GM23338 (cell line): ENCODE measurements at regions not wholly inside any gene's neighbourhood (a gene's known extent, or its start where the extent isn't known, plus 50 kb on each side); places are given as distances from the start of the nearest gene placed in this dataset.

Source experiments
- ATAC-seq: fragments of 200-7000 bp; cut with Tn5 transposase; 3 replicates; pipeline ENCODE4 v1.9.1; 2020
- DNase-seq: peaks from one replicate; pipeline ENCODE4 v3.0.0-alpha.2; 2015; ENCODE audit warnings: low spot score
- H2AFZ ChIP-seq: fragments of 200-600 bp; sonication (generic); 2 replicates; pipeline ENCODE4 v1.8.0; 2016; ENCODE audit warnings: antibody characterized with exemption, mild to moderate bottlenecking, moderate library complexity
- H3F3A ChIP-seq: fragments of 200-600 bp; sonication (generic); replicated peaks from 2 replicates; pipeline ENCODE4 v1.8.0; 2017; ENCODE audit warnings: antibody characterized with exemption, mixed run types, low read depth
- H3K27ac ChIP-seq: fragments of 200-600 bp; sonication (generic); 2 replicates; pipeline ENCODE4 v1.6.1; 2016; ENCODE audit warnings: low read depth
- H3K27me3 ChIP-seq: fragments of 200-600 bp; sonication (generic); 2 replicates; pipeline ENCODE4 v1.8.0; 2016; ENCODE audit warnings: mild to moderate bottlenecking, mixed run types, moderate library complexity; ENCODE audit not compliant: insufficient read depth
- H3K36me3 ChIP-seq: fragments of 200-600 bp; sonication (generic); 2 replicates; pipeline ENCODE4 v1.8.0; 2016; ENCODE audit warnings: mild to moderate bottlenecking; ENCODE audit not compliant: insufficient read depth
- H3K4me1 ChIP-seq: fragments of 200-600 bp; sonication (generic); 2 replicates; pipeline ENCODE4 v1.8.0; 2016; ENCODE audit warnings: mild to moderate bottlenecking, moderate library complexity; ENCODE audit not compliant: insufficient read depth
- H3K4me2 ChIP-seq: fragments of 200-600 bp; sonication (generic); 2 replicates; pipeline ENCODE4 v1.7.1; 2017; ENCODE audit warnings: mixed run types
- H3K4me3 ChIP-seq: fragments of 200-600 bp; sonication (generic); 2 replicates; pipeline ENCODE4 v1.6.1; 2016; ENCODE audit warnings: mixed run types
- H3K79me2 ChIP-seq: fragments of 200-600 bp; sonication (generic); replicated peaks from 2 replicates; pipeline ENCODE4 v1.8.0; 2017; ENCODE audit warnings: mild to moderate bottlenecking; ENCODE audit not compliant: insufficient read depth
- H3K9me2 ChIP-seq: fragments of 200-600 bp; sonication (generic); 2 replicates; pipeline ENCODE4 v1.8.0; 2017; ENCODE audit not compliant: insufficient read depth
- H4K20me1 ChIP-seq: fragments of 200-600 bp; sonication (generic); replicated peaks from 2 replicates; pipeline ENCODE4 v1.8.0; 2017; ENCODE audit warnings: mild to moderate bottlenecking; ENCODE audit not compliant: insufficient read depth
- H3K27ac Mint-ChIP-seq: 2 replicates; pipeline ENCODE4 v1.8.0; 2020; ENCODE audit warnings: inconsistent platforms, mild to moderate bottlenecking, moderate library complexity, mixed read lengths
- H3K27me3 Mint-ChIP-seq: 3 replicates; pipeline ENCODE4 v1.8.0; 2022; ENCODE audit warnings: low read depth, mild to moderate bottlenecking, moderate library complexity, mixed read lengths, inconsistent platforms; ENCODE audit not compliant: insufficient read depth, poor library complexity
- H3K36me3 Mint-ChIP-seq: 3 replicates; pipeline ENCODE4 v1.8.0; 2021; ENCODE audit warnings: low read depth, mild to moderate bottlenecking, inconsistent platforms, moderate library complexity, mixed read lengths
- H3K4me1 Mint-ChIP-seq: 3 replicates; pipeline ENCODE4 v1.8.0; 2020; ENCODE audit warnings: mild to moderate bottlenecking, inconsistent platforms, mixed read lengths
- H3K4me3 Mint-ChIP-seq: 3 replicates; pipeline ENCODE4 v1.8.0; 2021; ENCODE audit warnings: moderate library complexity, mild to moderate bottlenecking, inconsistent platforms, mixed read lengths
- H3K9me3 Mint-ChIP-seq: 3 replicates; pipeline ENCODE4 v1.8.0; 2020; ENCODE audit warnings: moderate library complexity, mild to moderate bottlenecking, inconsistent platforms, mixed read lengths
- CREB1 ChIP-seq: fragments of 250-450 bp; sonication (Bioruptor Pico); IDR thresholded peaks from 2 replicates; pipeline ENCODE4 v1.5.0; 2020; ENCODE audit warnings: low read depth, mild to moderate bottlenecking, moderate library complexity
- EZH2 ChIP-seq: fragments of 200-600 bp; sonication (generic); IDR thresholded peaks from one replicate; pipeline ENCODE4 v1.8.0; 2017; ENCODE audit warnings: antibody characterized with exemption, mild to moderate bottlenecking, low read depth; ENCODE audit not compliant: unreplicated experiment
- EZH2phosphoT487 ChIP-seq: fragments of 200-600 bp; sonication (generic); IDR thresholded peaks from one replicate; pipeline ENCODE4 v1.8.1; 2018; ENCODE audit warnings: antibody characterized with exemption; ENCODE audit not compliant: unreplicated experiment
- NANOG ChIP-seq: IDR thresholded peaks from 2 replicates; pipeline ENCODE4 v1.6.1; 2016; ENCODE audit warnings: antibody characterized with exemption, borderline replicate concordance
- STAT1 ChIP-seq: IDR thresholded peaks from one replicate; pipeline ENCODE4 v1.6.1; 2016; ENCODE audit warnings: antibody characterized with exemption; ENCODE audit not compliant: unreplicated experiment
- ZNF331 ChIP-seq: fragments of 250-450 bp; sonication (Bioruptor Pico); IDR thresholded peaks from 2 replicates; pipeline ENCODE4 v1.5.0; 2020; ENCODE audit warnings: low read depth, mild to moderate bottlenecking, moderate library complexity
- TF ChIP-seq, protein P1 (sequence below): IDR thresholded peaks from 2 replicates; pipeline ENCODE4 v1.6.1; 2016; ENCODE audit warnings: antibody characterized with exemption
- TF ChIP-seq, protein P2 (sequence below): fragments of 250-450 bp; sonication (Bioruptor Pico); IDR thresholded peaks from 2 replicates; pipeline ENCODE4 v1.5.0; 2020; ENCODE audit warnings: mild to moderate bottlenecking, moderate library complexity
- TF ChIP-seq, protein P3 (sequence below): IDR thresholded peaks from one replicate; pipeline ENCODE4 v1.6.1; 2018; ENCODE audit warnings: antibody characterized with exemption; ENCODE audit not compliant: unreplicated experiment
- TF ChIP-seq, protein P4 (sequence below), 2 experiments: fragments of 200-600 bp in 1 of 2; sonication (generic) in 1 of 2; conservative IDR thresholded peaks; 2 replicates each; pipeline versions ENCODE4 v1.5.1 to v1.6.1; 2016 to 2017; ENCODE audit warnings: antibody characterized with exemption in 2 of 2, low read depth in 2 of 2, mild to moderate bottlenecking in 2 of 2, moderate library complexity in 1 of 2

DNA sequence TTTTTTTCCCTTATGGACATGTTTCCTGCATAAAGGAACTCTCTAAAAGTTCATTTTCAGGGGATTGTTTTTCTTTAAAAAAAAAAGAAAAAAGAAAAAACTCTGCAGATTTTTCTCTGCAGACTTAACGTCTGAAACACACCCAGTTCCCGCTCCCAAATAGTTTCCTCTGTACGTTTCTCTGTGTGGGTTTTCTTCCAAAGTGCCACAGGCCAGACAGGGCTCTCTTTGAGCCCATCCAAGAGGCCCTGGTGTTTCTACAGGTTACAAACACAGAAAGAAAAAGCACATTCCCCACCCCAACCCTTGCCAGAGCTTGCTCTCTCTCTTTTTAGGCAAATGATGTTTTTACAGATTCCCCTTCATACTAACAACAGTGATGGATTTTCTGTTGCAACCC, 258.6 kb downstream of the FNDC1 start:
- Histone ChIP-seq H3K27ac (no peak overlapping the region), H4K20me1 (no peaks in the 10 kb centered on the region), H3K4me2 (no peak overlapping the region), H3F3A (no peaks in the 10 kb centered on the region), H3K9me2 (peaks cover 9% of the 10 kb centered on the region; the same call in 1 of the 2 replicates), H3K4me3 (no peak overlapping the region), H3K36me3 (no peaks in the 10 kb centered on the region), H3K4me1 (no peaks in the 10 kb centered on the region), H3K27me3 (no peaks in the 10 kb centered on the region), H2AFZ (no peak overlapping the region), H3K79me2 (no peaks in the 10 kb centered on the region)
- ATAC-seq (no peak), DNase-seq (no peak)
- Mint-ChIP-seq H3K4me1 (no peaks in the 10 kb centered on the region), H3K27me3 (no peaks in the 10 kb centered on the region), H3K27ac (no peak overlapping the region), H3K9me3 (peaks cover 1% of the 10 kb centered on the region; the same call in 2 of the 3 replicates), H3K36me3 (no peaks in the 10 kb centered on the region), H3K4me3 (no peak overlapping the region)
- TF ChIP-seq NANOG, result no peak

DNA sequence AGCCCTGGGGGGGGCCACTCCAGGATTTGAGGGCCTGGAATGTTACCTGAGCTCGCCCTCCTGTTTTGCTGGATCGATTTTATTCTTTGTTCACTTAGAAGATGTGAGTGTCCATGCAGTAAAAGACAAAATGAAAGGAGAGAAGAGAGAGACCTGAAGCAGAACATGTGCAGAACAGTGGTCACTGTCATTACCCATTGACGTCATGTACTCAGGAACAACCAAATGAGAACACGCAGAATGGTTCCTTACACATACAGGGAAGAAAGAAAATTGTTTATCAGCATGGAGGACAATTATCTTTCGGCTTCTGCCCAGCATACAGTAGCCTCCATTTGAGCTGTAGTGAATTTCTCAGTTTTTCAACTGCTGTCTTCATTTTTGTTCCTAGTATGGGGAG, 258.1 kb downstream of the FNDC1 start:
- no peaks in the 10 kb centered on the region for H3K4me1 Mint-ChIP-seq
- H3K36me3 Mint-ChIP-seq, result no peaks in the 10 kb centered on the region
- no peak for DNase-seq
- no peak overlapping the region for H3K4me3 ChIP-seq
- H3K79me2 ChIP-seq, result no peaks in the 10 kb centered on the region
- no peaks in the 10 kb centered on the region for H4K20me1 ChIP-seq
- H3K9me3 Mint-ChIP-seq, result no peaks in the 10 kb centered on the region; the same call in 2 of the 3 replicates
- H3K27ac Mint-ChIP-seq, result no peak overlapping the region
- no peak for ATAC-seq
- no peak overlapping the region for H2AFZ ChIP-seq
- no peaks in the 10 kb centered on the region for H3F3A ChIP-seq
- H3K27ac ChIP-seq, result no peak overlapping the region
- H3K9me2 ChIP-seq, result peaks cover 9% of the 10 kb centered on the region; the same call in 1 of the 2 replicates
- H3K36me3 ChIP-seq, result no peaks in the 10 kb centered on the region
- H3K27me3 Mint-ChIP-seq, result peaks cover 1% of the 10 kb centered on the region
- no peak overlapping the region for H3K4me2 ChIP-seq
- H3K27me3 ChIP-seq, result no peaks in the 10 kb centered on the region
- H3K4me1 ChIP-seq, result no peaks in the 10 kb centered on the region
- no peak overlapping the region for H3K4me3 Mint-ChIP-seq
- TF ChIP-seq EZH2, result no peak
- no peak for TF ChIP-seq ZNF331 (CRISPR knock-in tag)
- no peak for TF ChIP-seq NANOG
- TF ChIP-seq, protein P1, sequence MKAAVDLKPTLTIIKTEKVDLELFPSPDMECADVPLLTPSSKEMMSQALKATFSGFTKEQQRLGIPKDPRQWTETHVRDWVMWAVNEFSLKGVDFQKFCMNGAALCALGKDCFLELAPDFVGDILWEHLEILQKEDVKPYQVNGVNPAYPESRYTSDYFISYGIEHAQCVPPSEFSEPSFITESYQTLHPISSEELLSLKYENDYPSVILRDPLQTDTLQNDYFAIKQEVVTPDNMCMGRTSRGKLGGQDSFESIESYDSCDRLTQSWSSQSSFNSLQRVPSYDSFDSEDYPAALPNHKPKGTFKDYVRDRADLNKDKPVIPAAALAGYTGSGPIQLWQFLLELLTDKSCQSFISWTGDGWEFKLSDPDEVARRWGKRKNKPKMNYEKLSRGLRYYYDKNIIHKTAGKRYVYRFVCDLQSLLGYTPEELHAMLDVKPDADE, result no peak
- TF ChIP-seq, protein P2, sequence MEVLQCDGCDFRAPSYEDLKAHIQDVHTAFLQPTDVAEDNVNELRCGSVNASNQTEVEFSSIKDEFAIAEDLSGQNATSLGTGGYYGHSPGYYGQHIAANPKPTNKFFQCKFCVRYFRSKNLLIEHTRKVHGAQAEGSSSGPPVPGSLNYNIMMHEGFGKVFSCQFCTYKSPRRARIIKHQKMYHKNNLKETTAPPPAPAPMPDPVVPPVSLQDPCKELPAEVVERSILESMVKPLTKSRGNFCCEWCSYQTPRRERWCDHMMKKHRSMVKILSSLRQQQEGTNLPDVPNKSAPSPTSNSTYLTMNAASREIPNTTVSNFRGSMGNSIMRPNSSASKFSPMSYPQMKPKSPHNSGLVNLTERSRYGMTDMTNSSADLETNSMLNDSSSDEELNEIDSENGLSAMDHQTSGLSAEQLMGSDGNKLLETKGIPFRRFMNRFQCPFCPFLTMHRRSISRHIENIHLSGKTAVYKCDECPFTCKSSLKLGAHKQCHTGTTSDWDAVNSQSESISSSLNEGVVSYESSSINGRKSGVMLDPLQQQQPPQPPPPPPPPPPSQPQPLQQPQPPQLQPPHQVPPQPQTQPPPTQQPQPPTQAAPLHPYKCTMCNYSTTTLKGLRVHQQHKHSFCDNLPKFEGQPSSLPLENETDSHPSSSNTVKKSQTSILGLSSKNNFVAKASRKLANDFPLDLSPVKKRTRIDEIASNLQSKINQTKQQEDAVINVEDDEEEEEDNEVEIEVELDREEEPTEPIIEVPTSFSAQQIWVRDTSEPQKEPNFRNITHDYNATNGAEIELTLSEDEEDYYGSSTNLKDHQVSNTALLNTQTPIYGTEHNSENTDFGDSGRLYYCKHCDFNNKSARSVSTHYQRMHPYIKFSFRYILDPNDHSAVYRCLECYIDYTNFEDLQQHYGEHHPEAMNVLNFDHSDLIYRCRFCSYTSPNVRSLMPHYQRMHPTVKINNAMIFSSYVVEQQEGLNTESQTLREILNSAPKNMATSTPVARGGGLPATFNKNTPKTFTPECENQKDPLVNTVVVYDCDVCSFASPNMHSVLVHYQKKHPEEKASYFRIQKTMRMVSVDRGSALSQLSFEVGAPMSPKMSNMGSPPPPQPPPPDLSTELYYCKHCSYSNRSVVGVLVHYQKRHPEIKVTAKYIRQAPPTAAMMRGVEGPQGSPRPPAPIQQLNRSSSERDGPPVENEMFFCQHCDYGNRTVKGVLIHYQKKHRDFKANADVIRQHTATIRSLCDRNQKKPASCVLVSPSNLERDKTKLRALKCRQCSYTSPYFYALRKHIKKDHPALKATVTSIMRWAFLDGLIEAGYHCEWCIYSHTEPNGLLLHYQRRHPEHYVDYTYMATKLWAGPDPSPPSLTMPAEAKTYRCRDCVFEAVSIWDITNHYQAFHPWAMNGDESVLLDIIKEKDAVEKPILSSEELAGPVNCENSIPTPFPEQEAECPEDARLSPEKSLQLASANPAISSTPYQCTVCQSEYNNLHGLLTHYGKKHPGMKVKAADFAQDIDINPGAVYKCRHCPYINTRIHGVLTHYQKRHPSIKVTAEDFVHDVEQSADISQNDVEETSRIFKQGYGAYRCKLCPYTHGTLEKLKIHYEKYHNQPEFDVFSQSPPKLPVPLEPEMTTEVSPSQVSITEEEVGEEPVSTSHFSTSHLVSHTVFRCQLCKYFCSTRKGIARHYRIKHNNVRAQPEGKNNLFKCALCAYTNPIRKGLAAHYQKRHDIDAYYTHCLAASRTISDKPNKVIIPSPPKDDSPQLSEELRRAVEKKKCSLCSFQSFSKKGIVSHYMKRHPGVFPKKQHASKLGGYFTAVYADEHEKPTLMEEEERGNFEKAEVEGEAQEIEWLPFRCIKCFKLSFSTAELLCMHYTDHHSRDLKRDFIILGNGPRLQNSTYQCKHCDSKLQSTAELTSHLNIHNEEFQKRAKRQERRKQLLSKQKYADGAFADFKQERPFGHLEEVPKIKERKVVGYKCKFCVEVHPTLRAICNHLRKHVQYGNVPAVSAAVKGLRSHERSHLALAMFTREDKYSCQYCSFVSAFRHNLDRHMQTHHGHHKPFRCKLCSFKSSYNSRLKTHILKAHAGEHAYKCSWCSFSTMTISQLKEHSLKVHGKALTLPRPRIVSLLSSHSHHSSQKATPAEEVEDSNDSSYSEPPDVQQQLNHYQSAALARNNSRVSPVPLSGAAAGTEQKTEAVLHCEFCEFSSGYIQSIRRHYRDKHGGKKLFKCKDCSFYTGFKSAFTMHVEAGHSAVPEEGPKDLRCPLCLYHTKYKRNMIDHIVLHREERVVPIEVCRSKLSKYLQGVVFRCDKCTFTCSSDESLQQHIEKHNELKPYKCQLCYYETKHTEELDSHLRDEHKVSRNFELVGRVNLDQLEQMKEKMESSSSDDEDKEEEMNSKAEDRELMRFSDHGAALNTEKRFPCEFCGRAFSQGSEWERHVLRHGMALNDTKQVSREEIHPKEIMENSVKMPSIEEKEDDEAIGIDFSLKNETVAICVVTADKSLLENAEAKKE, result no peak
- TF ChIP-seq EZH2phosphoT487, result no peak
- no peak for TF ChIP-seq CREB1 (CRISPR knock-in tag)
- TF ChIP-seq STAT1, result no peak
- TF ChIP-seq, protein P3, sequence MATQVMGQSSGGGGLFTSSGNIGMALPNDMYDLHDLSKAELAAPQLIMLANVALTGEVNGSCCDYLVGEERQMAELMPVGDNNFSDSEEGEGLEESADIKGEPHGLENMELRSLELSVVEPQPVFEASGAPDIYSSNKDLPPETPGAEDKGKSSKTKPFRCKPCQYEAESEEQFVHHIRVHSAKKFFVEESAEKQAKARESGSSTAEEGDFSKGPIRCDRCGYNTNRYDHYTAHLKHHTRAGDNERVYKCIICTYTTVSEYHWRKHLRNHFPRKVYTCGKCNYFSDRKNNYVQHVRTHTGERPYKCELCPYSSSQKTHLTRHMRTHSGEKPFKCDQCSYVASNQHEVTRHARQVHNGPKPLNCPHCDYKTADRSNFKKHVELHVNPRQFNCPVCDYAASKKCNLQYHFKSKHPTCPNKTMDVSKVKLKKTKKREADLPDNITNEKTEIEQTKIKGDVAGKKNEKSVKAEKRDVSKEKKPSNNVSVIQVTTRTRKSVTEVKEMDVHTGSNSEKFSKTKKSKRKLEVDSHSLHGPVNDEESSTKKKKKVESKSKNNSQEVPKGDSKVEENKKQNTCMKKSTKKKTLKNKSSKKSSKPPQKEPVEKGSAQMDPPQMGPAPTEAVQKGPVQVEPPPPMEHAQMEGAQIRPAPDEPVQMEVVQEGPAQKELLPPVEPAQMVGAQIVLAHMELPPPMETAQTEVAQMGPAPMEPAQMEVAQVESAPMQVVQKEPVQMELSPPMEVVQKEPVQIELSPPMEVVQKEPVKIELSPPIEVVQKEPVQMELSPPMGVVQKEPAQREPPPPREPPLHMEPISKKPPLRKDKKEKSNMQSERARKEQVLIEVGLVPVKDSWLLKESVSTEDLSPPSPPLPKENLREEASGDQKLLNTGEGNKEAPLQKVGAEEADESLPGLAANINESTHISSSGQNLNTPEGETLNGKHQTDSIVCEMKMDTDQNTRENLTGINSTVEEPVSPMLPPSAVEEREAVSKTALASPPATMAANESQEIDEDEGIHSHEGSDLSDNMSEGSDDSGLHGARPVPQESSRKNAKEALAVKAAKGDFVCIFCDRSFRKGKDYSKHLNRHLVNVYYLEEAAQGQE, result no peak
- TF ChIP-seq, protein P4, sequence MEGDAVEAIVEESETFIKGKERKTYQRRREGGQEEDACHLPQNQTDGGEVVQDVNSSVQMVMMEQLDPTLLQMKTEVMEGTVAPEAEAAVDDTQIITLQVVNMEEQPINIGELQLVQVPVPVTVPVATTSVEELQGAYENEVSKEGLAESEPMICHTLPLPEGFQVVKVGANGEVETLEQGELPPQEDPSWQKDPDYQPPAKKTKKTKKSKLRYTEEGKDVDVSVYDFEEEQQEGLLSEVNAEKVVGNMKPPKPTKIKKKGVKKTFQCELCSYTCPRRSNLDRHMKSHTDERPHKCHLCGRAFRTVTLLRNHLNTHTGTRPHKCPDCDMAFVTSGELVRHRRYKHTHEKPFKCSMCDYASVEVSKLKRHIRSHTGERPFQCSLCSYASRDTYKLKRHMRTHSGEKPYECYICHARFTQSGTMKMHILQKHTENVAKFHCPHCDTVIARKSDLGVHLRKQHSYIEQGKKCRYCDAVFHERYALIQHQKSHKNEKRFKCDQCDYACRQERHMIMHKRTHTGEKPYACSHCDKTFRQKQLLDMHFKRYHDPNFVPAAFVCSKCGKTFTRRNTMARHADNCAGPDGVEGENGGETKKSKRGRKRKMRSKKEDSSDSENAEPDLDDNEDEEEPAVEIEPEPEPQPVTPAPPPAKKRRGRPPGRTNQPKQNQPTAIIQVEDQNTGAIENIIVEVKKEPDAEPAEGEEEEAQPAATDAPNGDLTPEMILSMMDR (conservative IDR thresholded peaks at IDR 0.05; ENCODE audit: low read depth in 2 of 2), result no peak
